HFFc6 (cell line): ENCODE measurements at regions not wholly inside any gene's neighbourhood (a gene's known extent, or its start where the extent isn't known, plus 50 kb on each side); places are given as distances from the start of the nearest gene placed in this dataset.

ENCODE experiments used
- DNase-seq: peaks from one replicate; pipeline ENCODE4 v3.0.0-alpha.2; 2018
- H3K27ac Mint-ChIP-seq: 2 replicates; pipeline ENCODE4 v1.8.0; 2020; ENCODE audit warnings: mild to moderate bottlenecking, mixed read lengths
- H3K27me3 Mint-ChIP-seq: 2 replicates; pipeline ENCODE4 v1.8.0; 2021; ENCODE audit warnings: mild to moderate bottlenecking, moderate library complexity, mixed read lengths; ENCODE audit not compliant: insufficient read depth
- H3K36me3 Mint-ChIP-seq: 2 replicates; pipeline ENCODE4 v1.8.0; 2021; ENCODE audit warnings: low read depth, mixed read lengths
- H3K4me1 Mint-ChIP-seq: 2 replicates; pipeline ENCODE4 v1.8.0; 2020; ENCODE audit warnings: low read depth, mixed read lengths
- H3K4me3 Mint-ChIP-seq: 2 replicates; pipeline ENCODE4 v1.8.0; 2020; ENCODE audit warnings: mild to moderate bottlenecking, moderate library complexity, mixed read lengths
- H3K9me3 Mint-ChIP-seq: 2 replicates; pipeline ENCODE4 v1.8.0; 2020; ENCODE audit warnings: mild to moderate bottlenecking, mixed read lengths
- CTCF ChIP-seq: fragments of 200-600 bp; sonication (generic); IDR thresholded peaks from 2 replicates; pipeline ENCODE4 v1.5.0; 2021; ENCODE audit warnings: antibody characterized with exemption, mild to moderate bottlenecking

- H3K9me3 Mint-ChIP-seq: no peaks in the 10 kb centered on the region
These were observed 182.7 kb upstream of the LDB2 start for GRCh38 chr4:17081179-17081578.

DNA sequence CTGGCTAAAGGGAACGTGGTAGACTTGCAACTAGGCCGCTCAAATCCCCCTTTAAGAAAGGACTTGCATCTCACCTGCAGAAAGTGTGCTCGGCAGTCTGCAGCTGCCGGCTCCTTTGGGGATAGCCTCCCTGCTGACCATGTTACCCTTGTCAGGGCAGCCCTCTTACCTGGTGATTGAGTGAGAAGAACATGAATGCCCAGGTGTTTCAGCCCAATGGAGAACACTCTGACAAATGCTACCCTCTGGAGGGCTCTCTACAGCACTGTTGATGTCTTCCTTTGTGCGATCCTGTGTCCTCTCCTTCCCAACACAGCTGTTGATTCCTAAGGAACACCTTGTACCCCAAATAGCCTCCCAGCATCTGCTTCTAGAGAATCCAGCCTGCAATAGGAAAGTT lies 178.7 kb upstream of the LDB2 start:
- TF ChIP-seq CTCF: no peak
- no peak for DNase-seq
- Mint-ChIP-seq H3K4me3 (no peak overlapping the region), H3K9me3 (no peaks in the 10 kb centered on the region), H3K36me3 (no peaks in the 10 kb centered on the region; the same call in 1 of the 2 replicates), H3K4me1 (peaks cover 29% of the 10 kb centered on the region), H3K27me3 (no peaks in the 10 kb centered on the region), H3K27ac (no peak overlapping the region)

More at GRCh38 chr4:17081179-17081578, 182.7 kb upstream of the LDB2 start:
- no peak for TF ChIP-seq CTCF
- Mint-ChIP-seq H3K27ac (peak overlapping the region; percentile 64), H3K27me3 (no peaks in the 10 kb centered on the region), H3K36me3 (peaks cover 7% of the 10 kb centered on the region; the same call in 1 of the 2 replicates), H3K4me1 (peaks cover 26% of the 10 kb centered on the region), H3K4me3 (no peak overlapping the region)
- DNase-seq: no peak

DNA sequence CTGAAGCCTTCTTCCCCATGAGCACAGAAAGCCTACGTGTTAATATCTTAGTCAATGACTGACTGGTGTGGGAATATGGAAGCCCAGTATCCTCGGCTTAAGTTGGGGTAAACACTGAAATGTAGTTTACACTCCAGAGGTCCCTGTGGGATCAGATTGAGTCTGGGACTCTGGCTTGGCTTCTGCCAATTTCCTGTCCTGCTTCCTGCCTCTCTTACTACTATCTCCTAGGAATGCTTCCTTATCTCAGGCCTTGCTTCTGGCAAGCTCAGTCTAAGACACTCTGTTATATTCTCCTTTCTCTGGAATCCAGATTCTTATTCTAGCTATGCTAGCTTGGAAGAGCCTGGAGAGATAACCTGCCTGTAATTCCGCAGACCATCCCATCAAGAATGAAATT lies 174.0 kb upstream of the LDB2 start:
- H3K27ac Mint-ChIP-seq: no peak overlapping the region
- peaks cover 5% of the 10 kb centered on the region; the same call in 1 of the 2 replicates for H3K36me3 Mint-ChIP-seq
- peaks cover 23% of the 10 kb centered on the region for H3K4me1 Mint-ChIP-seq
- H3K9me3 Mint-ChIP-seq: no peaks in the 10 kb centered on the region
- no peak for TF ChIP-seq CTCF
- no peaks in the 10 kb centered on the region for H3K27me3 Mint-ChIP-seq
- no peak for DNase-seq
- no peak overlapping the region for H3K4me3 Mint-ChIP-seq

GRCh38 chr4:17068891-17069290 lies 170.4 kb upstream of the LDB2 start:
- H3K4me1 Mint-ChIP-seq: peaks cover 23% of the 10 kb centered on the region
- H3K36me3 Mint-ChIP-seq: peaks cover 5% of the 10 kb centered on the region; the same call in 1 of the 2 replicates
- peak overlapping the region; percentile 94 for H3K27ac Mint-ChIP-seq
- no peak for DNase-seq
- no peaks in the 10 kb centered on the region for H3K9me3 Mint-ChIP-seq
- no peaks in the 10 kb centered on the region; the same call in 1 of the 2 replicates for H3K27me3 Mint-ChIP-seq
- no peak overlapping the region for H3K4me3 Mint-ChIP-seq
- TF ChIP-seq CTCF: no peak

- TF ChIP-seq CTCF: no peak
- DNase-seq: peak; percentile 30
- H3K27me3 Mint-ChIP-seq: no peaks in the 10 kb centered on the region; the same call in 1 of the 2 replicates
- H3K9me3 Mint-ChIP-seq: no peaks in the 10 kb centered on the region
- no peak overlapping the region for H3K4me3 Mint-ChIP-seq
- peaks cover 23% of the 10 kb centered on the region for H3K4me1 Mint-ChIP-seq
- H3K36me3 Mint-ChIP-seq: peaks cover 5% of the 10 kb centered on the region; the same call in 1 of the 2 replicates
- H3K27ac Mint-ChIP-seq: peak overlapping the region; percentile 94
These were observed 169.9 kb upstream of the LDB2 start for GRCh38 chr4:17068392-17068791.

DNA sequence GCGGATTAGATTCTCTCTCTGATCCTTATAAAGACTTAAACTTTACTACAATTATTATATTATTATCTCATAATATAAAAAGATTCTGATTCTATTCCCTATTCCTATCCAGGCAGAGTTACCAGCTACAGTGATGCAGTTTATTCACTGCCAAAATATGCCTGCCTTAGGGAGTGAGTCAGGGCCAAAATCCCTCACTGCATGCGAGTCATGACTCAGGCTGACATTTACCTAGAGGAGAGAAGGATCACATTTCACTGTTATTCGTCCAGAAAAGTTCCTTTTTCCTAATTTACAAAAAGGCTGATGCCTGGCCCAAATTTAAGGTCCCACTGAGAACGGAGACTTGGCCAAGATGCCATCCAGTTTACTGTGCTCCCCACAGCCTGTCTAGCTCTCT lies 168.5 kb upstream of the LDB2 start:
- no peaks in the 10 kb centered on the region; the same call in 1 of the 2 replicates for H3K27me3 Mint-ChIP-seq
- TF ChIP-seq CTCF: no peak
- H3K27ac Mint-ChIP-seq: peak overlapping the region; percentile 94
- peaks cover 5% of the 10 kb centered on the region; the same call in 1 of the 2 replicates for H3K36me3 Mint-ChIP-seq
- H3K9me3 Mint-ChIP-seq: no peaks in the 10 kb centered on the region
- peaks cover 10% of the 10 kb centered on the region for H3K4me1 Mint-ChIP-seq
- peak; percentile 91 for DNase-seq
- H3K4me3 Mint-ChIP-seq: peak overlapping the region; percentile 64
